ENCODE measurements at regions not wholly inside any gene's neighbourhood (a gene's known extent, or its start where the extent isn't known, plus 50 kb on each side); places are given as distances from the start of the nearest gene placed in this dataset.
"Not testable (repeated sequence)": the region's sequence is repeated elsewhere in the genome, so short reads cannot be mapped to it uniquely, and the experiment has no call there.

- DNase-seq: no peak
These were observed 116.1 kb downstream of the CYP26B1 start for GRCh38 chr2:72031346-72032110.

- DNase-seq: no peak
These were observed 118.7 kb downstream of the CYP26B1 start for GRCh38 chr2:72028996-72029395.

- no peak for DNase-seq
These were observed 119.2 kb downstream of the CYP26B1 start for GRCh38 chr2:72028351-72028995.

GRCh38 chr2:72027426-72028161 lies 120.1 kb downstream of the CYP26B1 start:
- DNase-seq: no peak

GRCh38 chr2:72026819-72027425 lies 120.7 kb downstream of the CYP26B1 start:
- no peak for DNase-seq

- no peak for DNase-seq
These were observed 123.0 kb downstream of the CYP26B1 start for GRCh38 chr2:72024451-72025175.

GRCh38 chr2:72023678-72024390 lies 123.8 kb downstream of the CYP26B1 start:
- no peak for DNase-seq

GRCh38 chr2:72021371-72021770 lies 126.3 kb downstream of the CYP26B1 start:
- not testable (repeated sequence) for DNase-seq

- no peak for DNase-seq
These were observed 132.4 kb downstream of the CYP26B1 start for GRCh38 chr2:72015266-72015665.

- no peak for DNase-seq
These were observed 132.8 kb downstream of the CYP26B1 start for GRCh38 chr2:72014831-72015230.

- DNase-seq: no peak
These were observed 133.9 kb downstream of the CYP26B1 start for GRCh38 chr2:72013726-72014125.

GRCh38 chr2:72012886-72013574 lies 134.6 kb downstream of the CYP26B1 start:
- DNase-seq: no peak

GRCh38 chr2:72011791-72012190 lies 135.9 kb downstream of the CYP26B1 start:
- no peak for DNase-seq

GRCh38 chr2:72011370-72011689 lies 136.3 kb downstream of the CYP26B1 start:
- DNase-seq: no peak

GRCh38 chr2:72010647-72011369 lies 136.9 kb downstream of the CYP26B1 start:
- no peak for DNase-seq

- no peak for DNase-seq
These were observed 139.1 kb downstream of the CYP26B1 start for GRCh38 chr2:72008608-72009007.

GRCh38 chr2:72007402-72007801 lies 140.3 kb downstream of the CYP26B1 start:
- DNase-seq: no peak

GRCh38 chr2:72006188-72006736 lies 141.4 kb downstream of the CYP26B1 start:
- no peak for DNase-seq

- no peak for DNase-seq
These were observed 142.7 kb downstream of the CYP26B1 start for GRCh38 chr2:72004976-72005375.

GRCh38 chr2:72004201-72004915 lies 143.3 kb downstream of the CYP26B1 start:
- DNase-seq: no peak

Data from NK-92 treated with Interleukin-12 subunit alpha and Interleukin-12 subunit beta, amount 100 ng/mL, for 24 hours (cell line).